OCI-LY7 (cell line): ENCODE measurements at regions not wholly inside any gene's neighbourhood (a gene's known extent, or its start where the extent isn't known, plus 50 kb on each side); places are given as distances from the start of the nearest gene placed in this dataset.

Source experiments
- BruUV-seq: library from RNA; stranded (reverse); fragments of 400-500 nt; replicated peaks from 2 replicates; lab custom pipeline; 2021; lab: Mats Ljungman, UMichigan
- CTCF ChIA-PET: fragments of 300-600 bp; sonication (Branson Sonifier 250); formaldehyde crosslinking; loops from one replicate; lab custom pipeline; 2022; ENCODE audit warnings: antibody characterized with exemption; ENCODE audit not compliant: unreplicated experiment; lab: Charles Lee
- POLR2A ChIA-PET: fragments of 300-600 bp; sonication (Branson Sonifier 250); formaldehyde crosslinking; loops from one replicate; lab custom pipeline; 2022; ENCODE audit warnings: antibody characterized with exemption; lab: Charles Lee
- DNase-seq: peaks from one replicate; pipeline ENCODE4 v3.0.0-alpha.2; 2015; ENCODE audit warnings: low spot score
- H2AFZ ChIP-seq: fragments of 200-600 bp; sonication (generic), shearing (Covaris generic); 2 replicates; pipeline ENCODE4 v1.6.1; 2014; ENCODE audit warnings: mild to moderate bottlenecking, antibody characterized with exemption, low read length, moderate library complexity
- H3K27ac ChIP-seq: fragments of 200-600 bp; sonication (generic); 2 replicates; pipeline ENCODE4 v1.5.1; 2014; ENCODE audit warnings: mixed run types, low read depth, mild to moderate bottlenecking, moderate library complexity, low read length, inconsistent platforms; ENCODE audit not compliant: poor library complexity, severe bottlenecking
- H3K36me3 ChIP-seq: fragments of 200-600 bp; sonication (generic); 2 replicates; pipeline ENCODE4 v1.6.1; 2014; ENCODE audit warnings: mild to moderate bottlenecking, antibody characterized with exemption, low read length, moderate library complexity, mixed read lengths; ENCODE audit not compliant: insufficient read depth
- H3K4me1 ChIP-seq: fragments of 200-600 bp; sonication (generic); 2 replicates; pipeline ENCODE4 v1.5.1; 2014; ENCODE audit warnings: mild to moderate bottlenecking, low read length; ENCODE audit not compliant: insufficient read depth, poor library complexity, severe bottlenecking
- H3K4me2 ChIP-seq: fragments of 200-600 bp; sonication (generic); 2 replicates; pipeline ENCODE4 v1.6.1; 2014; ENCODE audit warnings: mild to moderate bottlenecking, low read length
- H3K4me3 ChIP-seq: fragments of 200-600 bp; sonication (generic); 2 replicates; pipeline ENCODE4 v1.5.1; 2014; ENCODE audit warnings: mild to moderate bottlenecking, low read depth, low read length; ENCODE audit not compliant: poor library complexity, severe bottlenecking
- H3K79me2 ChIP-seq: fragments of 200-600 bp; sonication (generic); 2 replicates; pipeline ENCODE4 v1.6.1; 2016; ENCODE audit warnings: low read depth, mild to moderate bottlenecking, low read length, moderate library complexity, mixed read lengths; ENCODE audit not compliant: insufficient read depth
- H3K9me2 ChIP-seq: fragments of 200-600 bp; sonication (generic); 2 replicates; pipeline ENCODE4 v1.6.1; 2016; ENCODE audit warnings: mild to moderate bottlenecking, low read length, mixed read lengths; ENCODE audit not compliant: insufficient read depth
- H3K9me3 ChIP-seq: fragments of 200-600 bp; sonication (generic); 2 replicates; pipeline ENCODE4 v1.6.1; 2014; ENCODE audit warnings: mild to moderate bottlenecking, mixed run types, low read length, mixed read lengths
- H4K20me1 ChIP-seq: fragments of 200-600 bp; sonication (generic); 2 replicates; pipeline ENCODE4 v1.6.1; 2014; ENCODE audit warnings: mild to moderate bottlenecking, antibody characterized with exemption, low read length, moderate library complexity, mixed read lengths; ENCODE audit not compliant: insufficient read depth
- CTCF ChIP-seq: fragments of 200-600 bp; sonication (generic); conservative IDR thresholded peaks from 2 replicates; pipeline ENCODE4 v1.5.1; 2014; ENCODE audit warnings: mild to moderate bottlenecking, antibody characterized with exemption, low read length, moderate library complexity, mixed read lengths
- EZH2phosphoT487 ChIP-seq: fragments of 200-600 bp; sonication (generic); IDR thresholded peaks from 2 replicates; pipeline ENCODE4 v1.6.1; 2018; ENCODE audit warnings: low read depth, borderline replicate concordance, mild to moderate bottlenecking, mixed run types, antibody characterized with exemption, low read length, moderate library complexity, mixed read lengths
- intact Hi-C: fragments of 100-400 bp; cut with micrococcal nuclease; formaldehyde crosslinking; loops from one replicate; pipeline ENCODE4 v1.10.0; 2022; ENCODE audit not compliant: unreplicated experiment

GRCh38 chr22:47423266-47423665 is 660.8 kb downstream of the TBC1D22A start:
- no peaks in the 10 kb centered on the region for H3K36me3 ChIP-seq

GRCh38 chr22:47422736-47423135 is 660.3 kb downstream of the TBC1D22A start:
- no peaks in the 10 kb centered on the region for H3K79me2 ChIP-seq
- no peak overlapping the region for H3K27ac ChIP-seq
- ChIA-PET CTCF (no interaction called here), POLR2A (no interaction called here)
- no peaks in the 10 kb centered on the region for H4K20me1 ChIP-seq
- BruUV-seq, result no TSS peak
- H3K9me2 ChIP-seq, result no peaks in the 10 kb centered on the region
- H3K4me1 ChIP-seq, result no peaks in the 10 kb centered on the region
- H3K9me3 ChIP-seq, result no peaks in the 10 kb centered on the region
- intact Hi-C loops, result no loop called here
- no peak overlapping the region for H2AFZ ChIP-seq
- H3K4me3 ChIP-seq, result no peak overlapping the region
- H3K4me2 ChIP-seq, result no peak overlapping the region
- H3K36me3 ChIP-seq, result no peaks in the 10 kb centered on the region
- TF ChIP-seq EZH2phosphoT487, result no peak
- TF ChIP-seq CTCF, result no peak
- DNase-seq, result no peak

More at GRCh38 chr22:47423266-47423665, 660.8 kb downstream of the TBC1D22A start:
- no peak for DNase-seq
- H3K79me2 ChIP-seq, result no peaks in the 10 kb centered on the region
- no peak overlapping the region for H3K27ac ChIP-seq
- TF ChIP-seq CTCF (no peak), EZH2phosphoT487 (no peak)
- H3K4me3 ChIP-seq, result no peak overlapping the region
- H3K9me2 ChIP-seq, result no peaks in the 10 kb centered on the region
- H2AFZ ChIP-seq, result no peak overlapping the region
- no TSS peak for BruUV-seq
- H4K20me1 ChIP-seq, result no peaks in the 10 kb centered on the region
- no peaks in the 10 kb centered on the region for H3K9me3 ChIP-seq
- ChIA-PET CTCF (no interaction called here), POLR2A (no interaction called here)
- intact Hi-C loops, result no loop called here
- no peak overlapping the region for H3K4me2 ChIP-seq
- no peaks in the 10 kb centered on the region for H3K4me1 ChIP-seq

GRCh38 chr22:47421846-47422245 is 659.4 kb downstream of the TBC1D22A start:
- ChIA-PET CTCF (no interaction called here), POLR2A (no interaction called here)
- Histone ChIP-seq H4K20me1 (no peaks in the 10 kb centered on the region), H3K4me3 (no peak overlapping the region), H3K79me2 (no peaks in the 10 kb centered on the region), H3K27ac (no peak overlapping the region), H3K36me3 (no peaks in the 10 kb centered on the region), H2AFZ (no peak overlapping the region), H3K4me2 (no peak overlapping the region), H3K4me1 (no peaks in the 10 kb centered on the region), H3K9me2 (no peaks in the 10 kb centered on the region), H3K9me3 (no peaks in the 10 kb centered on the region)
- no peak for TF ChIP-seq CTCF
- no peak for TF ChIP-seq EZH2phosphoT487
- intact Hi-C loops, result no loop called here
- BruUV-seq, result no TSS peak
- no peak for DNase-seq
